Mesenchymal stem cell (in vitro differentiated cells and primary cell): ENCODE measurements at regions not wholly inside any gene's neighbourhood (a gene's known extent, or its start where the extent isn't known, plus 50 kb on each side); places are given as distances from the start of the nearest gene placed in this dataset.

Experiments
- DNase-seq: peaks from one replicate; pipeline ENCODE4 v3.0.0-alpha.2; 2013
- H2AFZ ChIP-seq: one replicate; pipeline ENCODE4 v1.6.1; 2013; ENCODE audit warnings: low read depth, mild to moderate bottlenecking, control low read depth, inconsistent platforms, low read length, moderate library complexity
- H2AK5ac ChIP-seq: 2 replicates; pipeline ENCODE4 v1.6.1; 2013; ENCODE audit warnings: low read length, moderate library complexity, mild to moderate bottlenecking, inconsistent platforms; ENCODE audit not compliant: severe bottlenecking
- H2BK120ac ChIP-seq: one replicate; pipeline ENCODE4 v1.6.1; 2013; ENCODE audit warnings: low read depth, mild to moderate bottlenecking, inconsistent platforms, low read length, moderate library complexity
- H2BK12ac ChIP-seq, 2 experiments: one replicate each; pipeline ENCODE4 v1.6.1; 2013; ENCODE audit warnings: inconsistent platforms in 2 of 2, low read length in 2 of 2, mild to moderate bottlenecking in 2 of 2, moderate library complexity in 2 of 2, control low read depth in 1 of 2
- H2BK15ac ChIP-seq: one replicate; pipeline ENCODE4 v1.6.1; 2013; ENCODE audit warnings: mild to moderate bottlenecking, low read depth, inconsistent platforms; ENCODE audit not compliant: poor library complexity, severe bottlenecking
- H2BK5ac ChIP-seq: 2 replicates; pipeline ENCODE4 v1.6.1; 2013; ENCODE audit warnings: low read depth, mild to moderate bottlenecking, low read length, control low read depth, inconsistent platforms; ENCODE audit not compliant: poor library complexity, severe bottlenecking
- H3K14ac ChIP-seq, 2 experiments: one replicate each; pipeline ENCODE4 v1.6.1; 2013; ENCODE audit warnings: inconsistent platforms in 2 of 2, low read length in 2 of 2, control low read depth in 1 of 2, mild to moderate bottlenecking in 1 of 2, moderate library complexity in 1 of 2
- H3K18ac ChIP-seq, 2 experiments: one replicate each; pipeline ENCODE4 v1.6.1; 2013; ENCODE audit warnings: inconsistent platforms in 2 of 2, low read length in 2 of 2, control low read depth in 1 of 2, low read depth in 1 of 2, mild to moderate bottlenecking in 1 of 2
- H3K23ac ChIP-seq, 2 experiments: one replicate each; pipeline ENCODE4 v1.6.1; 2013; ENCODE audit warnings: inconsistent platforms in 2 of 2, low read length in 2 of 2, mild to moderate bottlenecking in 2 of 2, moderate library complexity in 2 of 2, control low read depth in 1 of 2
- H3K27ac ChIP-seq: 2 replicates; pipeline ENCODE4 v1.5.1; 2013; ENCODE audit warnings: mild to moderate bottlenecking, moderate library complexity, low read length, control low read depth, inconsistent platforms; ENCODE audit not compliant: poor library complexity, severe bottlenecking
- H3K27me3 ChIP-seq, 2 experiments: 2 replicates each; pipeline versions ENCODE4 v1.6.1 to v1.7.0; 2013; ENCODE audit warnings: low read length in 2 of 2, mild to moderate bottlenecking in 2 of 2, moderate library complexity in 2 of 2, control low read depth in 1 of 2, inconsistent platforms in 1 of 2; ENCODE audit not compliant: control insufficient read depth in 1 of 2, insufficient read depth in 1 of 2
- H3K36me3 ChIP-seq, 2 experiments: 2 replicates each; pipeline versions ENCODE4 v1.6.1 to v1.7.0; 2013; ENCODE audit warnings: low read length in 2 of 2, control low read depth in 1 of 2, inconsistent platforms in 1 of 2, low read depth in 1 of 2, mild to moderate bottlenecking in 1 of 2; ENCODE audit not compliant: insufficient read depth in 2 of 2, control insufficient read depth in 1 of 2
- H3K4ac ChIP-seq, 2 experiments: one replicate each; pipeline ENCODE4 v1.6.1; 2013; ENCODE audit warnings: inconsistent platforms in 2 of 2, low read length in 2 of 2, mild to moderate bottlenecking in 2 of 2, moderate library complexity in 2 of 2, control low read depth in 1 of 2, low read depth in 1 of 2
- H3K4me1 ChIP-seq: 2 replicates; pipeline ENCODE4 v1.6.1; 2013; ENCODE audit warnings: low read depth, low read length, control low read depth; ENCODE audit not compliant: control insufficient read depth, insufficient read depth
- H3K4me2 ChIP-seq: 2 replicates; pipeline ENCODE4 v1.6.1; 2013; ENCODE audit warnings: low read length, mild to moderate bottlenecking, inconsistent platforms; ENCODE audit not compliant: poor library complexity, severe bottlenecking
- H3K4me3 ChIP-seq, 2 experiments: 2 replicates each; pipeline versions ENCODE4 v1.5.1 to v1.7.0; 2013; ENCODE audit warnings: low read length in 2 of 2, mild to moderate bottlenecking in 2 of 2, control low read depth in 1 of 2, low read depth in 1 of 2; ENCODE audit not compliant: insufficient read depth in 1 of 2
- H3K79me1 ChIP-seq: replicated peaks from 2 replicates; pipeline ENCODE4 v1.6.1; 2013; ENCODE audit warnings: mild to moderate bottlenecking, control low read depth, low read length, inconsistent platforms; ENCODE audit not compliant: poor library complexity, severe bottlenecking
- H3K9ac ChIP-seq: 2 replicates; pipeline ENCODE4 v1.7.0; 2013; ENCODE audit warnings: mild to moderate bottlenecking, low read length, moderate library complexity
- H3K9me3 ChIP-seq: 2 replicates; pipeline ENCODE4 v1.7.0; 2013; ENCODE audit warnings: mild to moderate bottlenecking, low read length; ENCODE audit not compliant: control insufficient read depth
- H4K8ac ChIP-seq: one replicate; pipeline ENCODE4 v1.6.1; 2013; ENCODE audit warnings: inconsistent platforms, mild to moderate bottlenecking, low read length, moderate library complexity
- H4K91ac ChIP-seq: one replicate; pipeline ENCODE4 v1.6.1; 2013; ENCODE audit warnings: mild to moderate bottlenecking, low read length, inconsistent platforms
- WGBS: methylation state at CpG from one replicate; pipeline ENCODE4 v1.1.7; 2013; ENCODE audit warnings: mixed read lengths; 5-methylcytosine and 5-hydroxymethylcytosine counted together

DNA sequence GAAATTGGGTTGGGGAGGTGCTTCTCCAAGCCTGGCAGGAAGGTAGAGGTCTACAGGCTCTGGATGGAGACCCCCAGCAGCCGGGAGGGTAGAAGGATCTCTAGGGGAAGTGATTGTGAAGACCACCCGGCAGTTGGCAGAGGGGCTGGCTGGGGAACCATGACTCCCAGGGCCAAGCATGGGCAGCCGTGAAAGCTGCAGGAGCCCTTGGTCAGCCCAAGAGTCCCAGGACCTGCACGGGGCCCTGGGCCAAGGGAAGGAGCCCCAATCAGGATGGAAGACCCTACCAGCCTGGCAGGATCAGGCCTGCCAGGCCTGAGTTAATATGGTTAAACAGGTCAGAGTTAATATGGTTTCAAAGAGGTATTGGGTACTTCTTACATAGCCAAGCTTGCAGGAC lies 126.3 kb upstream of the NANOS1 start:
- Histone ChIP-seq H3K27me3 (peaks cover 0 to 24% of the 10 kb centered on the region in 2 experiments), H2BK12ac (no peak overlapping the region), H3K4ac (no peak overlapping the region), H3K23ac (no peak overlapping the region), H3K9ac (no peak overlapping the region), H3K4me2 (no peak overlapping the region), H3K4me1 (peaks cover 3% of the 10 kb centered on the region), H3K36me3 (no peaks in the 10 kb centered on the region), H2AFZ (no peak overlapping the region), H3K9me3 (peaks cover 2% of the 10 kb centered on the region), H3K27ac (no peak overlapping the region), H2BK120ac (no peak overlapping the region), H4K8ac (no peak overlapping the region), H4K91ac (no peak overlapping the region), H2AK5ac (no peak overlapping the region), H3K18ac (no peak overlapping the region), H2BK5ac (no peak overlapping the region), H3K14ac (no peak overlapping the region), H2BK15ac (no peak overlapping the region), H3K4me3 (no peak overlapping the region), H3K79me1 (no peaks in the 10 kb centered on the region)
- WGBS = 81% methylated on average over 4 of the region's 4 CpGs
- no peak for DNase-seq

DNA sequence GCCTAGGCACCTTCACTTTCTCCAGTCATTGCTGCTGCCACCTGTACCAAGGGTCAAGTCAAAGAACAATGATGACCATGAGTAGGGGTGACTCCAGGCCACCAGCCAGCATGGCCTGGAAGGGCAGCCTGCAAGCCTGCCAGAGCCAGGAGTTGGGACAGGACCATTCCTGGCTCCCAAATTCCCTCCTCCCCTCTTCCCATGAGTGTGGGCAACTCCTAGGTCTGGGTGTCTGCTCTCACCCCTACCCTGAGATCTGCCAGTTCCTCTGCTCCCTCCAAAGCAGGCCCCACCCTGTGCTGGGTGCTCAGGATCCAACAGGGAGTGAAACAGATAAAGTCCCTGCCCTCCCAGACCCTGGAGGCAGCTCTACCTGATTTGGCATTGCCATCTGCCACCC lies 125.8 kb upstream of the NANOS1 start:
- H3K14ac ChIP-seq = no peak overlapping the region

DNA sequence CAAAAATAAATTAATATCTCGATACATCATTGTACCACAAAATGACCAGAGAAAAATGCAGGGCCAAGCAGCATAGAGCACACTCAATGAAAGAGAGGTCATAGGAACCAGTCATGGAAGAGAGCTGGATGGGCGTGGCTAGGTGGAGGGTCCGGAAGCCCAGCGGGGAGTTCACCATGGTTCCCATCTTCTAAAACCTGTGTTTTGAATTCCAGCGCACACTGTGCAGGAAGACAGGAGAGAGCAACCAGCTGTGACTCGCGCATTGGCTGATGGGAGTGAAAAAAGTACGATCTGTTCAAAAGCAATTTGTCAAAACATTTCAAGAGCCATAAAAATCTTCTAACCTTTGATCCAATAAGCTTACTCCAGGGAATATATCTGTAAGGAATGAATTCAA lies 125.2 kb upstream of the NANOS1 start:
- no peak overlapping the region for H2BK12ac ChIP-seq
- DNase-seq = no peak
- no peak overlapping the region for H3K4ac ChIP-seq
- no peak overlapping the region for H2AK5ac ChIP-seq
- peaks cover 3% of the 10 kb centered on the region for H3K4me1 ChIP-seq
- no peak overlapping the region for H2BK15ac ChIP-seq
- H3K9me3 ChIP-seq = no peaks in the 10 kb centered on the region
- H3K4me3 ChIP-seq = no peak overlapping the region
- H3K14ac ChIP-seq = no peak overlapping the region
- no peak overlapping the region for H3K4me2 ChIP-seq
- H4K8ac ChIP-seq = no peak overlapping the region
- H3K27me3 ChIP-seq = peaks cover 0 to 28% of the 10 kb centered on the region in 2 experiments
- H4K91ac ChIP-seq = no peak overlapping the region
- no peak overlapping the region for H2BK120ac ChIP-seq
- WGBS = 93% methylated on average over 8 of the region's 8 CpGs
- H3K9ac ChIP-seq = no peak overlapping the region
- H3K23ac ChIP-seq = no peak overlapping the region
- H2AFZ ChIP-seq = no peak overlapping the region
- no peak overlapping the region for H3K27ac ChIP-seq
- H3K79me1 ChIP-seq = no peaks in the 10 kb centered on the region
- no peaks in the 10 kb centered on the region for H3K36me3 ChIP-seq
- H3K18ac ChIP-seq = no peak overlapping the region
- no peak overlapping the region for H2BK5ac ChIP-seq

More for the DNA sequence above, 125.8 kb upstream of the NANOS1 start:
- Histone ChIP-seq H3K9me3 (no peaks in the 10 kb centered on the region), H3K18ac (no peak overlapping the region), H3K36me3 (no peaks in the 10 kb centered on the region), H2AK5ac (no peak overlapping the region), H2BK12ac (no peak overlapping the region), H3K4me2 (no peak overlapping the region), H2AFZ (no peak overlapping the region), H3K4me1 (peaks cover 3% of the 10 kb centered on the region), H3K27me3 (peaks cover 0 to 27% of the 10 kb centered on the region in 2 experiments), H2BK120ac (no peak overlapping the region), H4K91ac (no peak overlapping the region), H3K4me3 (no peak overlapping the region), H3K79me1 (no peaks in the 10 kb centered on the region), H3K9ac (no peak overlapping the region), H3K4ac (no peak overlapping the region), H4K8ac (no peak overlapping the region), H2BK15ac (no peak overlapping the region), H2BK5ac (no peak overlapping the region), H3K23ac (no peak overlapping the region), H3K27ac (no peak overlapping the region)
- no peak for DNase-seq

GRCh38 chr10:118907051-118907450 lies 122.5 kb upstream of the NANOS1 start:
- H3K4me3 ChIP-seq = no peak overlapping the region
- H3K27ac ChIP-seq = no peak overlapping the region
- H3K4me2 ChIP-seq = no peak overlapping the region
- H3K14ac ChIP-seq = no peak overlapping the region
- WGBS = 85% methylated on average over 4 of the region's 5 CpGs
- DNase-seq = no peak
- H3K9me3 ChIP-seq = no peaks in the 10 kb centered on the region
- H3K36me3 ChIP-seq = no peaks in the 10 kb centered on the region
- no peak overlapping the region for H3K4ac ChIP-seq
- no peak overlapping the region for H2AFZ ChIP-seq
- peaks cover 3% of the 10 kb centered on the region for H3K4me1 ChIP-seq
- H2BK15ac ChIP-seq = no peak overlapping the region
- H3K9ac ChIP-seq = no peak overlapping the region
- H4K8ac ChIP-seq = no peak overlapping the region
- no peak overlapping the region for H2BK120ac ChIP-seq
- H3K18ac ChIP-seq = no peak overlapping the region
- H3K27me3 ChIP-seq = peaks cover 0 to 25% of the 10 kb centered on the region in 2 experiments
- no peak overlapping the region for H2BK12ac ChIP-seq
- H2AK5ac ChIP-seq = no peak overlapping the region
- no peaks in the 10 kb centered on the region for H3K79me1 ChIP-seq
- H2BK5ac ChIP-seq = no peak overlapping the region
- H3K23ac ChIP-seq = no peak overlapping the region
- H4K91ac ChIP-seq = no peak overlapping the region
